Activated naive CD4-positive, alpha-beta T cell (primary cell): ENCODE measurements at regions not wholly inside any gene's neighbourhood (a gene's known extent, or its start where the extent isn't known, plus 50 kb on each side); places are given as distances from the start of the nearest gene placed in this dataset.

ENCODE experiments used
- DNase-seq, 4 experiments: peaks; one replicate each; lab custom pipeline; 2025; lab: John Stamatoyannopoulos, UW

DNA sequence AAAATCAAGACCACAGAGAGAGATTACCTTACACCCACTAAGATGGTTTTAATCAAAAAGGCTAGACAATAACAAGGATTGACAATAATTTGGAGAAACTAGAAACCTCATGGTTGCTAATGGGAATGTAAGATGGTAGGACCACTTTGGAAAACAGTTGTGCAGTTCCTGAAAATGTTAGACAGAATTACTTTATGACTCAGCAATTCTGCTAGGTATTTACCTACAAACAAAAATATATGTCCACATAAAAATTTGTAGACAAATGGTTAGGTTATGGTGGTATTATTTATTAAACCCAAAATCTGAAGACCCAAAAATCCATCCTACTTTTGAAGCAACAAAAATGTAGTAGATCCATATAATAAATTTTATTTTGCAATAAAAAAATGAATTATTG, 1027.0 kb upstream of the ADGRL3 start:
- DNase-seq: no peak

DNA sequence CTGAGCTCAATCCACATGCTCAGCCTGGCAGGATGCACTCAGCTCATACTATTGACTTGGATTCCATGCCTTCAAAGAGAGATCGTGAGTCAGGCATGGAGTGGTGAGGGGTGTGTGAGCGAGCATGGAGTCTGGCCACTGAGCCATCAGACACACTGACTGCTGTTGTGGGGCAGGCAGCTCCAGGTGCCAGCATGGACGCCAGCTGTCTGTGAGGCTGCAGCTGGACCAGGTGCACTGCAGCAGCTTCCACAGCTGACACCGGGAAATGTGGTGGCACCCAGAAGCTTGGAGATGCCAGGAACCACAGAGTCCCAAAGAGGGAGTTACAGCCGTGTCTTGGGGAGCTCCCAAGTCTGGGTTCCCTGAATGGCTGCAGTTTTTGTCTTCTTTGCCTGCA, 1026.4 kb upstream of the ADGRL3 start:
- DNase-seq: no peak

DNA sequence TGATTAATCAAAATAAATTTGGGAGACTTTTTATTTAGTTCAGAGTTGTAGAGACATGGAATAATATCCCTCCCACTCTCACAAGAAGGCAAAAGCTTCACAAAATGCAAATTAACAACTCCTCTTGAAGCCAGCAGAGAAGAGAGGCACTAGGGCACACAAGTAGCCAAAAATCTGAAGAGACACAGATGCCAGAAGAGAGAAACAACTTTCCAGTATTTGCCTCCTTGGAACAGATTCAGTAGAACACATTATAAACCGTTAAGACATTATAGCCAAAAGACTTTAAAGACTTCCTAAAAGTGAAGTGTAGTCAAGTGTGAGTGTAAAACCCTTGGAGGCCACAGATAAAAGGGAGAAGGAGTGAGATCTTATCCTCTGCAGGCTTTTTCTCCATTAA, 1024.9 kb upstream of the ADGRL3 start:
- no peak for DNase-seq

DNA sequence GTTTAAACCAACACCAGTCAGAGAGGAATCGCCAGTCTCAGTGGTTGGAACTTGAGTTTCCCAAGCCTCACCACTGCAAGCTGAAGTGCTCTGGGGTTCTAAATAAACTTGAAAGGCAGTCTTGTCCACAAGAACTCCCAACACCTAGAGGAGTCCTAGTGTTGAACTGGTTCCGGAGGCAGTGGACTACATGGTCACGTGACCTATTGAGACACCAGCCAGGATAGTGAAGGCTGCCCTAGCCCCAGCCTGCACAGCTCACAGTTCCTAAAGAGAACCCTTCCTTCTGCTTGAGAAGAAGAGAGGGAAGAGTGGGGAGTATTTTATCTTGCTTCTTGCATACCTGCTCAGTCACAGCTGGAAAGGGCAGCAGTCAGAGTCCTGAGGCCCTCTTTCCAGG, 1012.7 kb upstream of the ADGRL3 start:
- no peak for DNase-seq

DNA sequence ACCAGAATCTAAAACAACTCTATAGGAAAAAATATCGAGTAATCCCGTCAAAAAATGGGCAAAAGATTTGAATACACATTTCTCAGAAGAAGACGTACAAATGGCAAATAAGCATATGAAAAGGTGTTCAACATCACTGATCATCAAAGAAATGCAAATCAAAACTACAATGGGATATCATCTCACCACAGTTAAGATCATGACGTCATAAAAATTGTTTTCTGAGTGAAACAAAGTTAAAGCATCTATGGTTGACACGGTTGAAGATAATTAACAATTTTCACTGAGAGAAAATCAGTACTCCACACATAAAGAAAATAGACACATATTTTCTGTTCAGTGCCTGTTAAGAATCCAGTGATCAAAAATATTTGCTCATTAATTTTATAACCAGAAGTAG, 1010.8 kb upstream of the ADGRL3 start:
- no peak for DNase-seq

DNA sequence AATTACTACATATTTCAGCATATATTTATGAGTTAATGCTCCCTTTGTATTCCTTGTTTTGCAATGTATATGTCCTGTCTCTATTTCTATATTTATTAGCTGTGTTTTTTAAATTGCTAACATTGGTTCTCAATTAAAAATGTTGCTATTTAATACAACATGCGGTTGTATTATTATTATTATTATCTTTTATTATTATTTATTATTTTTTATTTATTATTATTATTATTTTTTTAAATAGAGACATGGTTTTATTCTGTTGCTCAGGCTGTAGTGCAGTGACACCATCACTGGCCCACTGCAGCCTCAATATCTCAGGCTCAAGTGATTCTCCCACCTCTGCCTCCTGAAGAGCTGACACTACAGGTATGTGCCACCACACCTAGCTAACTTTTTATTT, 1005.9 kb upstream of the ADGRL3 start:
- DNase-seq: no peak

DNA sequence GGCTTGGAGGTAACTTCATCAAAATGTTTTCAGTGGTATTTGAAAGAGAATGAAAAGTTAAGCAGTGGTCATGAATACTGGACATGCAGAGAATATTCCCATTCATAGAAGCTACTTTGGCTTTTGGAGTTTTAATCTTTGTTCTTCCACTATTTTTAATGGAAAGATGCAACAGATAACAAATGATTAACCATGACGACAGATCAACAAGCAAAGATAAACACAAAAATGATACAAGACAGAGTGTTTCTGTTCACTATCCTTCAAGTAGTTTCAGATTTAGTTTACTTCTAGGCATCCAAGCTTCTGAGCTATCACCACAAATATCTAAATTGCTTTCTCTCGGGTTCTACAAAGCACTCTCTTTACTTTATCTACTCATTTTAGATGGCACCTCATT, 1004.9 kb upstream of the ADGRL3 start:
- DNase-seq: no peak

DNA sequence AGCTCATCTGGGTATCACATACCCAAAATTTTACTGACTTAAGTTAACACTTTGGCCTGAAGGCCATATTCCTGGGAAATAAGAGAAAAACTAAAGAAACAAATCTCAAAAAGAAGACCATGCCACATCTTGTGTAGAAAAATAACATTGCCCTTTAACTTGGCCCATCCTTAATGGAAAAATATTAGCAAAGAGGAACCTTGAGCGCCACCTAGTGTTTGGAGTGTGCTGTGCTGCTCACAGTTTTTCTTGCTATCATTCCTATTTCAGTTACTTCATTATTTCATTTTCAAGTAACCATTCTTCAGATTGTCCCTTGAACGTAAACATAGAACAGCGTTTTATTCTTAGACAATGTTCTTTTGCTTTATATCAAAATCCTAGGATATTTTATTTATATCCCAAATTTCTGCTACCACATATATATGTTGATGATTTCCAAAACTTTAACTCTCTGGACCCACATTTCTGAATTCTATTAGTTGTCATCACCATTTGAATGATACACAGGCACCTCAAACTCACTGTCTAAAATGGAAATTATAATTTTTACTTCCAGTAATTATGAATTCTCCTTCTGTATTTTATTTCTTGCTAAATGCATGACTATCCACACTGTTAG, 999.0 kb upstream of the ADGRL3 start:
- no peak for DNase-seq

DNA sequence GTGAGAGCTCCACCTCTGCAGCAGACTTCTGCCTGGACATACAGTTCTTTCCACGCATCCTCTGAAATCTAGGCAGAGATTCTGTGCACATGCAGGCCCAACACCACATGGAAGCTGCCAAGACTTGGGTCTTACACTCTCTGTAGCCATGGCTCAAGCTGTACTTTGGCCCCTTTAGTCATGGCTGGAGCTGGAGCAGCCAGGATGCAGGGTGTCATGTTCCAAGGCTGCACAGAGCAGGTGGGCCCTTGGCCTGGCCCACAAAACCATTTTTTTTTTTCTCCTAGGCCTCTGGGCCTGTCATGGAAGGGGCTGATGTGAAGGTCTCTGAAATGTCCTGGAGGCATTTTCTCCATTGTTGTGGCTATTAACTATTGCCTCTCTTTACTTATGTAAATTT, 990.5 kb upstream of the ADGRL3 start:
- DNase-seq: no peak

DNA sequence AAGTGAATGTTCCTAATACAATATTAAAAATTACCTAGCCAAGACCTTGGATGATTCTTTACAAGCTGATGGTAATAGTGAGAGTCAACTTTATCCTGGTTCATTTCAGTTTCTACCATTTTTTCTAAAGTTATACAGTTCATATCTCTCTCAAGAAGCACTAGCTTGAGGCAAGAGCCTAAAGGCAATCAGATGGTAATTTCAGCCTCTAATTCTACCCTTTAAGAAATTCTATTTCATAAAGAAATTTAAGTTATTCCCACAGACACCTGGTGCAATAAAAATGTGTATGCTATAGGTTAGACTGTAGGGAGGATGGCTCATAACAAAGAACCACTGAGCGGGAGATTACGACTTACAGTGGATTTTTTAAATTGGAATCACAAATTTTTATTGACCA, 984.2 kb upstream of the ADGRL3 start:
- DNase-seq: no peak

DNA sequence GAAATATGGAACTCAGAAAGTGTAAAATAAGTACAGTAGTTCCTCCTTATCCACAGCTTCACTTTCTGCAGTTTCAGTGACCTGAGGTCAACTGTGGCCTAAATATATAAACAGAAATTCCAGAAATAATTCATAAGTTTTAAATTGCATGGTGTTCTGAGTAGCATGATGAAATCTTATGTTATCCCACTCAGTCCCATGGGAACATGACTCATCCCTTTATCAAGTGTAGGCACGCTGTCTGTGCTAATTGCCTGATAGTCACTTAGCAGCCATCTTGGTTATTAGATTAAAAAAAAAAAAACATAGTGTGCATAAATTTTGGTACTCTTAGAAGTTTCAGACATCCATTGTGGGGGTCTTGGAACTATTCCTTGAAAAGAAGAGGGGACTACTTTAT, 983.4 kb upstream of the ADGRL3 start:
- DNase-seq: no peak

DNA sequence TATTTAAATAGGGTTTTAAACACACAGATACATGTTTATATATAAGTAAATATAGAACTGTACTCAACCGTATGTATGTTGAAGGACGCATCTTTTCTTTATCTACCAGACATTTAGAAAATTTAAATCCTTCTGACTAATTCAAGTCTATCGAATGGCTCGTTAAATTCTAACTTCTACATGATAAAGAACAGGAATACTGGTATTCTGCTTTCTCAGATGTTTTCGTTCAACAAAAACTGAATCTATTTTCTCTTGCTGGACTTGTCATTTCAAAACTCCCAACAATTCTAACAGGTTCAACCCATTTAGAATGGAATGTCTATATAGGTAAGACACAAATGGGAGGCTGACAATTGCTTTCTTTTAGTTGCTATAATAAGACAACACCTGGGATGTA, 978.3 kb upstream of the ADGRL3 start:
- no peak for DNase-seq

DNA sequence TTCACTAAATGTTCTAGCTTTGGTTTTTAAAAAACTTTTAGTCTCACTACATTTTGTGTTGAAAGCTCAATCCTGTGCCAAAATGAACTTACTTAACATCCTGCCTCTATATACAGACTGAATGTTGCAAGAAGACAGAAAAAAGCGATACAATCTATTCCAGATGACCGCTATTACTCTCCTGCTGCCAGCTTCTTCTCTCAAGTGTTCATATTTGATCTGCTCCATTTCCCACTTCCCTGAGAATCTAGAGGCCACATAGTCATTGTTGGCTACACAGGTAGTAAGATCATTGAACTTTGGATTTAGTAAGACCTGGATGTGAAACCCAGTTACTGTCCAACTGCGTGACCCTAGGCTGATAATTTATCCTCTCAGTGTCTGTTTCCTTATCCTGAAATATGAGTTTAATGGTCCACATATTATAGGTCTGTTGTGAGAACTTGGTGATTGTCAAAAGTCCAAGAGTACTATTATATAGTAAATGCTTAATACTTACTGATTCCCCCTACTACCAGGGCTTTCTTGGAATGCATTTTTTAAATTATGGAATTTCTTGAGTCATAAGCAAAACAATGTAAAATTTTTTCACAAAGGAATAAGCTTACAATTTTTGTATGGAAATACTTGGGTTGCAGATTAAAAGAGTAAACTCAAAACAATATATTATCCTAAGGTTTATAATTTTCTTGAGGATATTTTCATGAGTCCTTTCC, 976.8 kb upstream of the ADGRL3 start:
- DNase-seq: no peak

DNA sequence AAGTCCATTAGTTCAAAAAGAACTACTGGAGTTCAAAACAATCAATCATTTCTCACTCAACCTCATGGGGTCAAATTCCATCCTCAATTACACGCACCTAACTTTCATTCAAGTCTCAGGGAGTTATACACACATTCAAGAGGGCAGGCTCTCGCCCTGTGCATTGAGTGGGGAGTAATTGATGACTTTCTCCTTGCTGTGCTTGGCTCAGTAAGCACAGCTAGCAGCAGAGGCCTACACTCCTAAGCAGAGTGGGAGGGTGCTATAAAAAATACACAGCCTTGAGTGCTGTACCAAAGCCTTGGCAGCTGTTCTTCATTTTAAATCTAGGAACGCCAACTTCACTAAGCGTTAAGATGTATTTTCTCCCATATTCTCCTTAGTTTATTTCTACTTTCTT, 958.3 kb upstream of the ADGRL3 start:
- DNase-seq: no peak

DNA sequence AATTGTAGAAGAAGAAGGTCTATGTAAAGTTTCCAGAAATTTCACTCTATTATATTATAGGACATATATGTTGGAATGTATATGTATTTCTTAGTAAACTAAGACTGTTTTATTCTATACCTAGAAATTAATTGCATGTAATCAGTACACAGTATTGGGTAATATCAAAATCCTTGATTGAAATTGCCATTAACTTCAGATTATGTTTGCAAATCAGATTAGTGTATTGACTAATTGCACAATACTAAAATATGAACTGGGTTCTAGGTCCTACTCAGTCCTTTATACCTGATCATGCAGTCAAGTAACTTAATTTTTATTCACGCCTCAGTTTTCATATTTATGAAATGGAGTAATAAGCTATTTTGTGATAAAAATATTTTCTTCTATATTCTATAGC, 950.3 kb upstream of the ADGRL3 start:
- no peak for DNase-seq

DNA sequence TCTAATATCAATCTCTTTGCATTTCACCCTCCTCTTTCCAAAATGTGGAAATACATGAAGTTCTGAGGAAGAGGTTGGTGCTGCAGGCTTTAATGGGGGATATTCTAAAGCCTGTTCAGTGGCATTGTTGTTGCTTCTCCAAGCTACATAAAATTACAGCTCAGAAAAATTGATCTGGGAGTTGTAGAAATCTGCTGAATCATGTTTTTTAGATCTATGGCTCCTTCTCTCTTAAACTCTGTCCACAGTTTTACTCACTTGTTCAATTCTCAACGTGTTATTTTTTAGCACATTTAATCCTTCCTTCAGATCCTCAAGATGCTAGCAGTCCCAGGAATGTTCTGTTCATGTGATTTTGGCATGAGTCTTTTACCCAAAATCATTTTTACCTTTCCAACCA, 949.5 kb upstream of the ADGRL3 start:
- DNase-seq: no peak

DNA sequence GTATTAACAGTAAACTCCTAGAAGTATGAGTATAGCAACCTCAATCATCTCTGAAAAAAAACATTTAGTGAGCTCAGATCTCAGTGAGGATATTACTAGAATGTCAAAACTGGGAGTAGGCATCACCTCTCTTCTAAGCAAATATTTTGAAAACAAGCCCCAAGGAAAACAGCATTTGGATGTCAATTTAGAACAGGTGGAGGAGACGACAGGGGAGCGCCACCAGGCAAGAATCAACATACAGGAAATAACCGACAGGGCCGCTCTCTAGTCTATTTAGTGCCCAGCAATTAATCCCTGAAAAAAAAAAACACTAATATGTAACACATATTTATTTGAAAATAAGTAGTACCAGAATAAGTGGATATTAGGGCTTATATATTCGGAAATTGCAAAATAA, 940.3 kb upstream of the ADGRL3 start:
- no peak for DNase-seq

DNA sequence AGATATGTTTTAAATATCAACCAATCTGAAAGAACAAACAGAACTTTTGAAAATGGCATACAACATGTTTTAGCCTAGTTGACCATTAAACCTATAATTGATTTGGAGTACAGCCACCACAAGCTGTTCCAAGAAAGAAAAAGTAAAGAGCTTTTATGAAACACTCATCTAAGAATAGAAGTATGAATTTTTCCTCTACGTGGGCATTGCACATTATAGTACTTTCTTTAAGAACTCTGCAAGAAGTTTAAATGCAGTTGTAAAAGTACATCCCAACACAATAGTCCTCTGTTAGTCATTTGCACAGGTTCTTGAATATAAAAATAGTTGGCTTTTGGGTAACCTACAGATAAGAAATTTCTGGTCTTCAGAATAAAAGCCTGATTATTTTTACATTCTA, 933.6 kb upstream of the ADGRL3 start:
- no peak for DNase-seq

DNA sequence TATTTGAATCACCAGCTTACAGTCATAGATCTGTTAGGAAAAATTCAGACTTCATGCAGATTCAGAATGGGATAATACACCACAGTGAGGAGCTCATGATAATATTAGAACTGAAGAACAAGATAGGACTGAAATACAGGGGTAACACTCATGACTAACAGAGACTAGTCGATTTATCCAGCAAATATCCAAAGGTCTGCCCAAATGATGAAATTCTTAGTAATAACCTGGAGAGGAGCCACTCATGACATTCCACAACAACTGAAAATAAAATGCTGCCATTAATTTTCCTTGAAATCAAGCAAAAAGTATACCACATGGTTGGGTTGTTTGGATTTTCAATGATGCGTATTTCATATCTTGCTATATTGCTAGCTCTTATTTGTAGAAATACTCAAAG, 903.7 kb upstream of the ADGRL3 start:
- no peak for DNase-seq

DNA sequence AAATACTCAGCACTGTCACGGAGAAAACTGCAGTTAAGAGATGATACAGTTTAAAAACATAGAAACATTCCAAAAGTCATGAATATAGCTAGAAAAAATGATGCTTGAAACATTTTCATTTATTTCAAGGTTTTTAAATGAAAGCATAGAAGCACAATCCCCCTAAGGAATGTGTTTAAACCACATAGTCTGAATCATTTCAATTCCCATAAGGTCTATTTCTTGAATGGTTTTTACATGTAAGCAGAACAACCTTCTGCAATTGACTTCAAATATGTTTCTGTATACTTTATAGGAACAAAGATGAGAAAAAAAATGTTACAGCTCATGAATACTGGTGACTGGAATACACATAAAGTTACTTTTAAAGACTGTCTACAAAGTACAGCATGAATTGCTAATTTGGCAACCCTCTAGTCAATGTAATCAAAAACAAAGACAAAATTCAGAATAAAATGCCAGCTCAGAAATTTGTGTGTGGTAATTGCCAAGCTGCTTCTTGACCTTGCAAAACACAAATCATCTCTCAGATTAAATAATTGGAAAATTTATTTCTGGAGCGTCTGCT, 886.4 kb upstream of the ADGRL3 start:
- DNase-seq: no peak

DNA sequence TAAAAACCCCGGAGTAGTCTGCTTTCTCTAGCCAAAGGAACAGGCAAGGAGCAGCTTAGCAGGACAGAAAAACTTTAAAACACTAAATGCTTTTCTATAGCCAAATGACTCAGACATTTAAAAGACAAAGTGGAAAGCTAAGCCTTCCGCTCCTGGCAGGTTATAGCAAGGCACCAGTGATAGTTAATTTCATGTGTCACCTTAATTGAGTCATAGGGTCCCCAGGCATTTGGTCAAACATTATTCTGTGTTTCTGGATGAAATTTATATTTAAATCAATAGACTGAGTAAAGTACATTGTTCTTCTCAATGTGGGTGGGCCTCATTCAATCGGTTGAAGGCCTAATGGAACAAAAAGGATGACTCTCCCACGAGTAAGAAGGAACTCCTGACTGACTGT, 885.7 kb upstream of the ADGRL3 start:
- DNase-seq: no peak

DNA sequence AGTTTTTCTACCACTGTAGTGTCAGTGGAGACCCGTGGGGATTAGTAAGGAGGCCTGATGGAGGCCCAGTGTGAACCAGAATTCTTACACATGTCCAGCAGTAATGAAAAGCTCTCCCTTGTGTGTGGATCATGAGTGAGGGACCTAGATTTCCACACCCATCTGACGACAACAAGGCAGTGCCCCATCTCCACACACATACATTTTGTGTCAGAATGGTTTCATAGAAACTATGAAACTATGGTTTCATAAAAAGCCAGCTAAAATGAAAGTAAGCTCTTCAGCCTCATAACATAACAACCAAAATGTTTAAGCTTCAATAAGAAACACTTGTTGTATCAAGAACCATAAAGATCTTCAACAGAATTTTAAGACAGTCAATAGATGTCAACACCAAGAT, 884.5 kb upstream of the ADGRL3 start:
- no peak for DNase-seq

DNA sequence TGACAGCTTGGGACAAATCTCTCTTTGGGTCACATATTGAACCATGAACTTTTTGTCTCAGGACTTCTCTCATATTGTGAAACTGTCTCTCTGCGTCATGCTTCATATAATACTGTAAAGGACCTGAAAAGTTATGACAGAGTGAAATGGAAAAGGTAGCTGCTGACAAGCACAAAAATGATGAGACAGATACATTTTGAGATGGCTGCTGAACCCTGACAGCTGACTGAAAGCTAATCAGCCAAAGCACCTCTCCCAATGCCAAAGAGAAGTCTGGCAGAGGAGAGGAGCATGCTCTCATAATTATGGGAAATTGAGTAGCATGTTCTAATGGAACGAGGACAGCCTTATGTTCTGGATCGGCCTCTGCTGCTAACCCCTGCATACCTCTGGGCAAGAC, 873.4 kb upstream of the ADGRL3 start:
- no peak for DNase-seq

DNA sequence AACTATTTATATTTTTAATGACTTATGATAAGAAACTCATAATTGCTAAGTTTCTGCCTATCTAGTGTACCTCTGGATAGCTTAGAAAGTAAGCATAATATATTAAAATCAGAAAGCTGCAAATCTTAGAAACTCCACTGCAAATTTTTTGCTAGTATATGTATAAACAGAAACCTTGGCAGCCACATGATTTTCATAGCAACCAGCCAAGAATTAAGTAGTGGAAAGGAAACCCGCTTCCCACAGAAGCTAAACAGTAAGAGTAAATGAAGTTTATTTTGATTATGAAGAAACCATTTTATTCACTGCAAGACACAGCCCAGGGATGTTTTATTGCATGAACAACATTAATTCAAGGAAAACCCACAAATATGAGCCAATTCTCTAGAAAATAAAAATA, 872.5 kb upstream of the ADGRL3 start:
- no peak for DNase-seq
